ENCODE measurements at regions not wholly inside any gene's neighbourhood (a gene's known extent, or its start where the extent isn't known, plus 50 kb on each side); places are given as distances from the start of the nearest gene placed in this dataset.
"Not testable (repeated sequence)": the region's sequence is repeated elsewhere in the genome, so short reads cannot be mapped to it uniquely, and the experiment has no call there.

GRCh38 chrX:139002319-139002718 lies 290.8 kb upstream of the FGF13 start:
- Mint-ChIP-seq H3K4me3 (no peak overlapping the region), H3K36me3 (ENCODE audit: low read depth) (no peaks in the 10 kb centered on the region), H3K9me3 (no peaks in the 10 kb centered on the region), H3K4me1 (no peaks in the 10 kb centered on the region), H3K27me3 (no peaks in the 10 kb centered on the region), H3K27ac (no peak overlapping the region)
- CTCF ChIA-PET: no interaction called here
- POLR2A ChIA-PET: no interaction called here
- no peak for DNase-seq

GRCh38 chrX:138996268-138996667 lies 284.8 kb upstream of the FGF13 start:
- no peak overlapping the region for H3K4me3 Mint-ChIP-seq
- H3K4me1 Mint-ChIP-seq: no peaks in the 10 kb centered on the region
- H3K9me3 Mint-ChIP-seq: no peaks in the 10 kb centered on the region
- H3K36me3 Mint-ChIP-seq (ENCODE audit: low read depth): no peaks in the 10 kb centered on the region
- ChIA-PET POLR2A (no interaction called here), CTCF (no interaction called here)
- H3K27ac Mint-ChIP-seq: no peak overlapping the region
- no peak for DNase-seq
- H3K27me3 Mint-ChIP-seq: no peaks in the 10 kb centered on the region

GRCh38 chrX:138995458-138995857 lies 283.9 kb upstream of the FGF13 start:
- no peaks in the 10 kb centered on the region for H3K4me1 Mint-ChIP-seq
- no peaks in the 10 kb centered on the region for H3K36me3 Mint-ChIP-seq (ENCODE audit: low read depth)
- no peaks in the 10 kb centered on the region for H3K27me3 Mint-ChIP-seq
- POLR2A ChIA-PET: no interaction called here
- no peak overlapping the region for H3K27ac Mint-ChIP-seq
- CTCF ChIA-PET: no interaction called here
- H3K9me3 Mint-ChIP-seq: no peaks in the 10 kb centered on the region
- no peak overlapping the region for H3K4me3 Mint-ChIP-seq
- no peak for DNase-seq

- H3K36me3 Mint-ChIP-seq (ENCODE audit: low read depth); DNase-seq; H3K9me3 Mint-ChIP-seq; CTCF ChIA-PET; H3K4me3 Mint-ChIP-seq; POLR2A ChIA-PET; H3K27me3 Mint-ChIP-seq; H3K4me1 Mint-ChIP-seq; H3K27ac Mint-ChIP-seq: not testable (repeated sequence)
These were observed 278.9 kb upstream of the FGF13 start for GRCh38 chrX:138990425-138990824.

- Mint-ChIP-seq H3K36me3 (ENCODE audit: low read depth) (no peaks in the 10 kb centered on the region), H3K9me3 (no peaks in the 10 kb centered on the region), H3K27ac (no peak overlapping the region), H3K4me1 (no peaks in the 10 kb centered on the region), H3K4me3 (no peak overlapping the region), H3K27me3 (no peaks in the 10 kb centered on the region)
- ChIA-PET POLR2A (no interaction called here), CTCF (no interaction called here)
- no peak for DNase-seq
These were observed 275.3 kb upstream of the FGF13 start for GRCh38 chrX:138986866-138987265.

GRCh38 chrX:138986235-138986634 lies 274.7 kb upstream of the FGF13 start:
- CTCF ChIA-PET: no interaction called here
- H3K4me3 Mint-ChIP-seq: no peak overlapping the region
- H3K27ac Mint-ChIP-seq: no peak overlapping the region
- no peaks in the 10 kb centered on the region for H3K9me3 Mint-ChIP-seq
- H3K36me3 Mint-ChIP-seq (ENCODE audit: low read depth): no peaks in the 10 kb centered on the region
- DNase-seq: no peak
- POLR2A ChIA-PET: no interaction called here
- H3K4me1 Mint-ChIP-seq: no peaks in the 10 kb centered on the region
- H3K27me3 Mint-ChIP-seq: no peaks in the 10 kb centered on the region

GRCh38 chrX:138982365-138982764 lies 270.8 kb upstream of the FGF13 start:
- H3K27ac Mint-ChIP-seq: no peak overlapping the region
- ChIA-PET POLR2A (no interaction called here), CTCF (no interaction called here)
- H3K4me3 Mint-ChIP-seq: no peak overlapping the region
- no peaks in the 10 kb centered on the region for H3K36me3 Mint-ChIP-seq (ENCODE audit: low read depth)
- no peaks in the 10 kb centered on the region for H3K4me1 Mint-ChIP-seq
- no peaks in the 10 kb centered on the region for H3K27me3 Mint-ChIP-seq
- no peak for DNase-seq
- H3K9me3 Mint-ChIP-seq: no peaks in the 10 kb centered on the region

- Mint-ChIP-seq H3K4me3 (no peak overlapping the region), H3K27me3 (no peaks in the 10 kb centered on the region), H3K36me3 (ENCODE audit: low read depth) (no peaks in the 10 kb centered on the region), H3K27ac (no peak overlapping the region), H3K9me3 (peaks cover 3% of the 10 kb centered on the region), H3K4me1 (no peaks in the 10 kb centered on the region)
- ChIA-PET POLR2A (no interaction called here), CTCF (no interaction called here)
- DNase-seq: no peak
These were observed 253.0 kb upstream of the FGF13 start for GRCh38 chrX:138964501-138964900.

- H3K27ac Mint-ChIP-seq; H3K4me3 Mint-ChIP-seq; POLR2A ChIA-PET; H3K36me3 Mint-ChIP-seq (ENCODE audit: low read depth); H3K27me3 Mint-ChIP-seq; H3K9me3 Mint-ChIP-seq; H3K4me1 Mint-ChIP-seq; DNase-seq; CTCF ChIA-PET: not testable (repeated sequence)
These were observed 250.9 kb upstream of the FGF13 start for GRCh38 chrX:138962419-138962818.

- Mint-ChIP-seq H3K27ac (no peak overlapping the region), H3K4me1 (no peaks in the 10 kb centered on the region), H3K9me3 (no peaks in the 10 kb centered on the region), H3K4me3 (no peak overlapping the region), H3K36me3 (ENCODE audit: low read depth) (no peaks in the 10 kb centered on the region), H3K27me3 (no peaks in the 10 kb centered on the region)
- no peak for DNase-seq
- POLR2A ChIA-PET: no interaction called here
- CTCF ChIA-PET: no interaction called here
These were observed 243.5 kb upstream of the FGF13 start for GRCh38 chrX:138954976-138955375.

- Mint-ChIP-seq H3K27ac (no peak overlapping the region), H3K9me3 (no peaks in the 10 kb centered on the region), H3K36me3 (ENCODE audit: low read depth) (no peaks in the 10 kb centered on the region), H3K4me1 (no peaks in the 10 kb centered on the region), H3K4me3 (no peak overlapping the region), H3K27me3 (no peaks in the 10 kb centered on the region)
- no peak for DNase-seq
- CTCF ChIA-PET: no interaction called here
- POLR2A ChIA-PET: no interaction called here
These were observed 235.4 kb upstream of the FGF13 start for GRCh38 chrX:138946926-138947325.

- no peak for DNase-seq
- CTCF ChIA-PET: no interaction called here
- Mint-ChIP-seq H3K36me3 (ENCODE audit: low read depth) (no peaks in the 10 kb centered on the region), H3K9me3 (no peaks in the 10 kb centered on the region), H3K4me3 (no peak overlapping the region), H3K27me3 (no peaks in the 10 kb centered on the region), H3K27ac (no peak overlapping the region), H3K4me1 (no peaks in the 10 kb centered on the region)
- POLR2A ChIA-PET: no interaction called here
These were observed 233.7 kb upstream of the FGF13 start for GRCh38 chrX:138945219-138945618.

GRCh38 chrX:138939038-138939437 lies 227.5 kb upstream of the FGF13 start:
- Mint-ChIP-seq H3K36me3 (ENCODE audit: low read depth) (no peaks in the 10 kb centered on the region), H3K4me3 (no peak overlapping the region), H3K27ac (no peak overlapping the region), H3K9me3 (no peaks in the 10 kb centered on the region), H3K4me1 (no peaks in the 10 kb centered on the region), H3K27me3 (no peaks in the 10 kb centered on the region)
- ChIA-PET POLR2A (no interaction called here), CTCF (no interaction called here)
- no peak for DNase-seq

GRCh38 chrX:138938003-138938402 lies 226.5 kb upstream of the FGF13 start:
- H3K4me1 Mint-ChIP-seq: no peaks in the 10 kb centered on the region
- H3K27me3 Mint-ChIP-seq: no peaks in the 10 kb centered on the region
- ChIA-PET CTCF (no interaction called here), POLR2A (no interaction called here)
- no peaks in the 10 kb centered on the region for H3K9me3 Mint-ChIP-seq
- no peaks in the 10 kb centered on the region for H3K36me3 Mint-ChIP-seq (ENCODE audit: low read depth)
- H3K27ac Mint-ChIP-seq: no peak overlapping the region
- DNase-seq: no peak
- no peak overlapping the region for H3K4me3 Mint-ChIP-seq

- Mint-ChIP-seq H3K27ac (no peak overlapping the region), H3K27me3 (no peaks in the 10 kb centered on the region), H3K9me3 (no peaks in the 10 kb centered on the region), H3K36me3 (ENCODE audit: low read depth) (no peaks in the 10 kb centered on the region), H3K4me3 (no peak overlapping the region), H3K4me1 (no peaks in the 10 kb centered on the region)
- ChIA-PET CTCF (no interaction called here), POLR2A (no interaction called here)
- no peak for DNase-seq
These were observed 219.7 kb upstream of the FGF13 start for GRCh38 chrX:138931212-138931611.

Data from activated CD4-positive, alpha-beta memory T cell treated with anti-CD3 and anti-CD28 coated beads, Interleukin-2, amount 10 ng/mL, durations not matched to agents 7 days and 5 days (primary cell).